ENCODE measurements at regions not wholly inside any gene's neighbourhood (a gene's known extent, or its start where the extent isn't known, plus 50 kb on each side); places are given as distances from the start of the nearest gene placed in this dataset.

DNA sequence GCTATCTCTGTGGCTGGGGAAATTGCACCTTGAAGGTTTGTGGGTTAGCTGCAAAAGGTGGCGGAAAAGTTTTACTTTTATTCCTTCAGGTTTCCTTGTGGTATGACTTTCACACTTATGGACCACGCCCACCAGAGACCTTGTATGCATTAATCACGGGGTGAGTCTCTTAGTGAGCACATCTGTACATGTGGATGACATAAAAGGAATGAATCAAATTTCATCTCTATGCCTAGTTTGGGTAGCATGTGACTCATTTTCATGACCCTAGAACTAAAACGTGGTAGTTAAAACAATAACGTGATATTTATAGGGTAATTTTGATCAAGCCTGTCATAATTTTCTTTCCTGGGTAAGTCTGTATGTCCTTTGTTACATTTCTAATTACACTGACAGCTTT, 141.7 kb downstream of the PDCD6IP start:
- dilution Hi-C loops (cut with MboI; ENCODE audit: extremely low pct_ligation_motif_present, low sequenced_read_pairs) = no loop called here
- Histone ChIP-seq H3K4me1 (ENCODE audit: control insufficient read depth, extremely low read depth, insufficient read depth, low read length) (peaks cover 32% of the 10 kb centered on the region), H3K4me3 (ENCODE audit: control insufficient read depth in 2 of 3, extremely low read depth in 1 of 3, insufficient read depth in 2 of 3, low read depth in 1 of 3, low read length in 3 of 3) (no peak overlapping the region), H3K9ac (ENCODE audit: control insufficient read depth, extremely low read depth, insufficient read depth, low read length) (no peak overlapping the region), H2AFZ (ENCODE audit: control insufficient read depth, low read length) (no peak overlapping the region), H3K27me3 (ENCODE audit: control insufficient read depth, extremely low read depth, insufficient read depth, low read length) (no peaks in the 10 kb centered on the region), H3K9me3 (ENCODE audit: control insufficient read depth, low read depth, low read length) (no peaks in the 10 kb centered on the region), H3K79me2 (ENCODE audit: control insufficient read depth, insufficient read depth, low read length) (no peaks in the 10 kb centered on the region), H3K4me2 (ENCODE audit: control insufficient read depth, extremely low read depth, insufficient read depth, low read depth, low read length) (peak overlapping the region; percentile 9), H4K20me1 (ENCODE audit: control insufficient read depth, extremely low read depth, insufficient read depth, low read length) (no peaks in the 10 kb centered on the region), H3K36me3 (ENCODE audit: control insufficient read depth in 2 of 2, extremely low read depth in 1 of 2, insufficient read depth in 2 of 2, low read length in 2 of 2) (no peaks in the 10 kb centered on the region), H3K27ac (ENCODE audit: control insufficient read depth, insufficient read depth, low read length) (peak overlapping the region; percentile 29), H3K9me1 (ENCODE audit: control insufficient read depth, extremely low read depth, insufficient read depth, low read length) (no peaks in the 10 kb centered on the region)
- FAIRE-seq = peak; percentile 76
- peak; percentile 55 for DNase-seq (ENCODE audit: low read depth, low spot score)
- TF ChIP-seq EZH2 (IDR thresholded peaks at IDR 0.05; ENCODE audit: low read length) = no peak

GRCh38 chr3:33940736-33941135, 142.3 kb downstream of the PDCD6IP start:
- Histone ChIP-seq H3K4me1 (ENCODE audit: control insufficient read depth, extremely low read depth, insufficient read depth, low read length) (peaks cover 32% of the 10 kb centered on the region), H3K27me3 (ENCODE audit: control insufficient read depth, extremely low read depth, insufficient read depth, low read length) (no peaks in the 10 kb centered on the region), H3K9ac (ENCODE audit: control insufficient read depth, extremely low read depth, insufficient read depth, low read length) (no peak overlapping the region), H3K36me3 (ENCODE audit: control insufficient read depth in 2 of 2, extremely low read depth in 1 of 2, insufficient read depth in 2 of 2, low read length in 2 of 2) (no peaks in the 10 kb centered on the region), H3K27ac (ENCODE audit: control insufficient read depth, insufficient read depth, low read length) (no peak overlapping the region), H4K20me1 (ENCODE audit: control insufficient read depth, extremely low read depth, insufficient read depth, low read length) (no peaks in the 10 kb centered on the region), H3K9me1 (ENCODE audit: control insufficient read depth, extremely low read depth, insufficient read depth, low read length) (no peaks in the 10 kb centered on the region), H2AFZ (ENCODE audit: control insufficient read depth, low read length) (no peak overlapping the region), H3K79me2 (ENCODE audit: control insufficient read depth, insufficient read depth, low read length) (no peaks in the 10 kb centered on the region), H3K4me2 (ENCODE audit: control insufficient read depth, extremely low read depth, insufficient read depth, low read depth, low read length) (no peak overlapping the region), H3K9me3 (ENCODE audit: control insufficient read depth, low read depth, low read length) (no peaks in the 10 kb centered on the region), H3K4me3 (ENCODE audit: control insufficient read depth in 2 of 3, extremely low read depth in 1 of 3, insufficient read depth in 2 of 3, low read depth in 1 of 3, low read length in 3 of 3) (no peak overlapping the region)
- dilution Hi-C loops (cut with MboI; ENCODE audit: extremely low pct_ligation_motif_present, low sequenced_read_pairs) = no loop called here
- no peak for FAIRE-seq
- TF ChIP-seq EZH2 (IDR thresholded peaks at IDR 0.05; ENCODE audit: low read length) = no peak
- no peak for TF ChIP-seq CTCF (optimal IDR thresholded peaks at IDR 0.05 in 1 of 3, IDR thresholded peaks at IDR 0.05 in 1 of 3, conservative IDR thresholded peaks at IDR 0.05 in 1 of 3; ENCODE audit: extremely low read depth in 1 of 3, insufficient read depth in 2 of 3, low read length in 3 of 3)
- no peak for DNase-seq (ENCODE audit: low read depth, low spot score)

GRCh38 chr3:33941804-33942203, 143.4 kb downstream of the PDCD6IP start:
- Histone ChIP-seq H3K27me3 (ENCODE audit: control insufficient read depth, extremely low read depth, insufficient read depth, low read length) (no peaks in the 10 kb centered on the region), H3K9me3 (ENCODE audit: control insufficient read depth, low read depth, low read length) (no peaks in the 10 kb centered on the region), H3K4me1 (ENCODE audit: control insufficient read depth, extremely low read depth, insufficient read depth, low read length) (peaks cover 32% of the 10 kb centered on the region), H3K4me3 (ENCODE audit: control insufficient read depth in 2 of 3, extremely low read depth in 1 of 3, insufficient read depth in 2 of 3, low read depth in 1 of 3, low read length in 3 of 3) (no peak overlapping the region), H3K79me2 (ENCODE audit: control insufficient read depth, insufficient read depth, low read length) (no peaks in the 10 kb centered on the region), H3K4me2 (ENCODE audit: control insufficient read depth, extremely low read depth, insufficient read depth, low read depth, low read length) (peak overlapping the region; percentile 50), H3K27ac (ENCODE audit: control insufficient read depth, insufficient read depth, low read length) (peak overlapping the region; percentile 45), H3K9me1 (ENCODE audit: control insufficient read depth, extremely low read depth, insufficient read depth, low read length) (no peaks in the 10 kb centered on the region), H2AFZ (ENCODE audit: control insufficient read depth, low read length) (no peak overlapping the region), H3K36me3 (ENCODE audit: control insufficient read depth in 2 of 2, extremely low read depth in 1 of 2, insufficient read depth in 2 of 2, low read length in 2 of 2) (no peaks in the 10 kb centered on the region), H3K9ac (ENCODE audit: control insufficient read depth, extremely low read depth, insufficient read depth, low read length) (no peak overlapping the region), H4K20me1 (ENCODE audit: control insufficient read depth, extremely low read depth, insufficient read depth, low read length) (no peaks in the 10 kb centered on the region)
- no peak for TF ChIP-seq EZH2 (IDR thresholded peaks at IDR 0.05; ENCODE audit: low read length)
- FAIRE-seq (peak; percentile 36), DNase-seq (ENCODE audit: low read depth, low spot score) (no peak)
- dilution Hi-C loops (cut with MboI; ENCODE audit: extremely low pct_ligation_motif_present, low sequenced_read_pairs) = no loop called here

Data from keratinocyte (primary cell).